Activated CD4-positive, alpha-beta T cell treated with anti-CD3 and anti-CD28 coated beads, Interleukin-2, Interleukin-4, amounts not matched to agents 100 ng/mL and 50 ng/mL, durations not matched to agents 16 hours and 8 hours (primary cell): ENCODE measurements at regions not wholly inside any gene's neighbourhood (a gene's known extent, or its start where the extent isn't known, plus 50 kb on each side); places are given as distances from the start of the nearest gene placed in this dataset.

ENCODE experiments used
- DNase-seq: peaks from one replicate; pipeline ENCODE4 v3.0.0-alpha.2; 2020; ENCODE audit warnings: low spot score

DNA sequence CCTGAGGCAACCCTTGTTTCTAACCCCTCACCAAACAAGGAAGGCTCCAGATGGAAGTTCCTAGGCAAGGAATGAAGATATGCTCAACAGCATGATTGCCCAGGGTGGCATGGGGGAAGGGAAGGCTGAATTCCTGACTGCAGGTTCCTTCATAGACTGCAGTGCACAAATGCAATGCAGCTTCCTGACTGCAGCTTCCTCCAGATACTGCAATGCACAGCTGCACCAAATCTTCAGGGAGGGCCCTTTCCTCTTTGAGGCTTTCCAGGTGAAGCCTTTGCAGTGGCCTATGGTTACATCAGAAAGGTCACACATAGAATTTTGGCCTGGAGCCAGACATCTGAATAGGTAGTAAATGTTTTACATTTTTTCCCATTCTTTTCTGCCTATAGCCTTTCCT lies 58.8 kb upstream of the DYNAP start:
- no peak for DNase-seq

DNA sequence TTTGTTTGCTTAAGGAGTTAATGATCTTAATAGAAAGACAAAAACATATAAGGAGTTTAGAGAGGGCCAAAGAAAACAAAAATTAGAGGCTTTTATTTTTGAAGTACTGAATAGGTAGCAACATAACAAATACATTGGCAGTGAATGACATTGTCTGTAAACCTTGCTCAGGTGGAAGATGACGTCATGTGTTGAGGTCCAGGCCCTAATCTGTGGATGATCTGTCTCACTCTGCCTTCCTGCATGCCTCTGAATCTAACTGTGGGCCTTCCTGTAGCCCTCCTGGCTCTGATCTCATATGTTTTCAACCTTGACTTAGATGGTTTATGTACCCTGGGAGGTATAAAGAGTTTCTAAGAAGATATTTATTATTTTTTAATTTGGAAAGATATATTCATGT lies 58.1 kb upstream of the DYNAP start:
- no peak for DNase-seq
